NOMO-1 (cell line): ENCODE measurements at regions not wholly inside any gene's neighbourhood (a gene's known extent, or its start where the extent isn't known, plus 50 kb on each side); places are given as distances from the start of the nearest gene placed in this dataset.
"Not testable (repeated sequence)": the region's sequence is repeated elsewhere in the genome, so short reads cannot be mapped to it uniquely, and the experiment has no call there.

ENCODE experiments used
- DNase-seq, 2 experiments: peaks; one replicate each; lab custom pipeline; 2025; ENCODE audit not compliant: unreplicated experiment in 2 of 2; lab: John Stamatoyannopoulos, UW

- DNase-seq: not testable (repeated sequence)
Measured at GRCh38 chr17:30713805-30714204, 110.7 kb downstream of the CRLF3 start.

GRCh38 chr17:30712859-30713258 lies 111.6 kb downstream of the CRLF3 start:
- DNase-seq: not testable (repeated sequence)

GRCh38 chr17:30711626-30712507 lies 112.6 kb downstream of the CRLF3 start:
- DNase-seq: not testable (repeated sequence)

- DNase-seq: not testable (repeated sequence)
Measured at GRCh38 chr17:30711176-30711575, 113.3 kb downstream of the CRLF3 start.

GRCh38 chr17:30710276-30711088 lies 114.0 kb downstream of the CRLF3 start:
- not testable (repeated sequence) for DNase-seq

- peak in 1 of 2 experiments; percentile 11 for DNase-seq
Measured at GRCh38 chr17:30709561-30710275, 114.8 kb downstream of the CRLF3 start.

GRCh38 chr17:30709096-30709495 lies 115.4 kb downstream of the CRLF3 start:
- not testable (repeated sequence) for DNase-seq

- peak; percentile 66 to 77 for DNase-seq
Measured at GRCh38 chr17:30708241-30709078, 116.0 kb downstream of the CRLF3 start.

- peak in 1 of 2 experiments; percentile 49 for DNase-seq
Measured at GRCh38 chr17:30707724-30708240, 116.7 kb downstream of the CRLF3 start.

GRCh38 chr17:30706461-30707335 lies 117.8 kb downstream of the CRLF3 start:
- DNase-seq: peak; percentile 5 to 24

- not testable (repeated sequence) for DNase-seq
Measured at GRCh38 chr17:30706004-30706403, 118.5 kb downstream of the CRLF3 start.

GRCh38 chr17:30701498-30701989 lies 122.9 kb downstream of the CRLF3 start:
- DNase-seq: no peak

GRCh38 chr17:30700833-30701232 lies 123.7 kb downstream of the CRLF3 start:
- DNase-seq: not testable (repeated sequence)

GRCh38 chr17:30697619-30698460 lies 126.7 kb downstream of the CRLF3 start:
- DNase-seq: peak; percentile 21 to 51

GRCh38 chr17:30696234-30696633 lies 128.3 kb downstream of the CRLF3 start:
- no peak for DNase-seq

- not testable (repeated sequence) for DNase-seq
Measured at GRCh38 chr17:30695265-30695811, 129.2 kb downstream of the CRLF3 start.

GRCh38 chr17:30693772-30694171 lies 130.7 kb downstream of the CRLF3 start:
- DNase-seq: peak in 1 of 2 experiments; percentile 42
